ENCODE measurements at regions not wholly inside any gene's neighbourhood (a gene's known extent, or its start where the extent isn't known, plus 50 kb on each side); places are given as distances from the start of the nearest gene placed in this dataset.
A peak's percentile ranks its signal among the peaks of the same experiment; 100 is the strongest.

GRCh38 chr2:82344670-82345069 is 2040.1 kb upstream of the LRRTM1 start:
- no peak for TF ChIP-seq SP1 (IDR thresholded peaks at IDR 0.05; ENCODE audit: low read depth, low read length)
- TF ChIP-seq ATF3 (IDR thresholded peaks at IDR 0.05; ENCODE audit: borderline replicate concordance, extremely low read depth, low read depth, low read length), result no peak
- TF ChIP-seq MAX (IDR thresholded peaks at IDR 0.05; ENCODE audit: low read depth, low read length), result no peak
- no peak for TF ChIP-seq POLR2A (IDR thresholded peaks at IDR 0.05; ENCODE audit: low read depth, low read length)
- no peak for TF ChIP-seq NFXL1 (IDR thresholded peaks at IDR 0.05; ENCODE audit: borderline replicate concordance)
- peak in 2 of 3 experiments; percentile 7 to 23; a peak in 1 of 6 replicates for TF ChIP-seq CTCF (IDR thresholded peaks at IDR 0.05 in 2 of 3, conservative IDR thresholded peaks at IDR 0.05 in 1 of 3; ENCODE audit: control insufficient read depth in 2 of 3, extremely low read depth in 1 of 3, insufficient read depth in 1 of 3, low read depth in 3 of 3, low read length in 3 of 3)
- no peak for TF ChIP-seq REST (IDR thresholded peaks at IDR 0.05; ENCODE audit: low read depth, low read length)
